ENCODE measurements at regions not wholly inside any gene's neighbourhood (a gene's known extent, or its start where the extent isn't known, plus 50 kb on each side); places are given as distances from the start of the nearest gene placed in this dataset.

GRCh38 chr7:112877691-112878460, 87.7 kb upstream of the TMEM168 start:
- DNase-seq: no peak

GRCh38 chr7:112876877-112877276, 86.7 kb upstream of the TMEM168 start:
- DNase-seq: no peak

GRCh38 chr7:112874909-112875308, 84.7 kb upstream of the TMEM168 start:
- no peak for DNase-seq

DNA sequence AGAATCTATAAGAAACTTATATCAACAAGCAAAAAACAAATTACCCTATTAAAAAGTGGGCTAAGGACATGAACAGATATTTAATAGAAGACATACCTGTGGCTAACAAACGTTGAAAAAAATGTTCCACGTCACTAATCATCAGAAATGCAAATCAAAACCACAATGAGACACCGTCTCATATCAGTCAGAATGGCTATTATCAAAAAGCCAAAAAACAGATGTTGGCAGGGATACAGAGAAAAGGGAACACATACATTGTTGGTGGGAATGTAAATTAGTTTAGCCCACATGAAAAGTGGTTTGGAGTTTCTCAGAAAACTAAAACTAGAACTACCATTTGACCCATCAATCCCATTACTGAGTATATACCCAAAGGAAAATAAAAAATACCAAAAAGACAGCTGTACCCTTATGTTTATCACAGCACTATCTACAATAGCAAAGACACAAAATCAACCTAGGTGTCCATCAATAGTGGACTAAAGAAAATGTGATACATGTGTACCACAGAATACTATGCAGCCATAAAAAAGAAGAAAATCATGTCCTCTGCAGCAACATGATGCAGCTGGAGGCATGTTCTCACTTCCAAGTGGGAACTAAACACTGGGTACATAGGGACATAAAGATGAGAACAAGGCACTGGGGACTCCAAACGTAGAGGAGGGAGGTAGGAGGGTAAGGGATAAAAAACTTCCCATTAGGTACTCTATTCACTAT, 83.8 kb upstream of the TMEM168 start:
- DNase-seq: no peak

DNA sequence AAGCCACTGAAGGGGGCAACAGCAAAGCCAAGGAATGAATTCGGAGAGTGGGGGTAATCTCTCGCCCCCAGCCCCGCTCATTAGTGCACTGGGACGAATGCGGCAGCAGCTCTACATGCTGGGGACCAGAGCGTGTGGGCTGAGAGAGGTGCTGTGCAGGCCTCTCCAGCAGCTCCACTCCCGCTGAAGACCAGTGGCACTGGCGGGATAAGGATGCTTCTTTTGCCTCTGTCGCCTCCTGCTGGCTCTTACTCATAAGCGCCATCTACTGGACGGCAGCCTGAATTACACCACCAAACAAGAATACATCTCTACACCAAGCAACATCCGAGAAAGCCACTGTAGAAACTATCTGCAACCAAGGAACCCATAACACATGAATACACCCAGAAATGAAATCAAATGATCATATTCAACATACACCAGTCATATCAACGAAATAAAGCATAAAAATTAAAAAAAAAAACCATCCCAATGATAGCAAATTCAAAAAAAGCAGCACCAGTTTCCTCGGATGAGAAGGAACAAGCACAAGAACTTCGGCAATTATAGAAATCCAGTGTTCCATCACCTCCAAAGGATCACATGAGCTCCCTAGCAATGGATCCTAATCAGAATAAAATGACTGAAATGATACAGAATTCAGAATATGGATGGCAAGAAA, 79.0 kb upstream of the TMEM168 start:
- DNase-seq: peak; percentile 15

DNA sequence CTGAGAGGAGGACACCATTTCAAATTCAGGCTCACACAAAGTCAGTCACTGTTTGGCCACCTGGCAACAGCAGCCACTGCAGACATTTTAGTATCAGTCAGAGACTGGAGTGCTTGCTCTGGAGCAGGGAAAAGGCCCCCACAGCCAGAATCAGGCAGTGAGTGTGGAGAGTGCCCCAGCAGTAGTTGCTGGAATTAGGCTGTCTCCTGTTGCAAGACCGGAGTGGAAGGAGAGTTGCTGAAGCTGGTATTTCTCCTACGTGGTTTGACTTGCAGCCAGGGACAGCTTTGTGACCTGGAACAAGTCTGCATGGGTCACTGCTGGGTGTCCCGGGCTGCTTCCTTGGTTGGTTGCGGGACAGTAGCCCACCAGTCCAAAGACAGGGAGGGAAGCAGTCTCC, 78.4 kb upstream of the TMEM168 start:
- DNase-seq: no peak

- no peak for DNase-seq
Measured at GRCh38 chr7:112866424-112866823, 76.2 kb upstream of the TMEM168 start.

DNA sequence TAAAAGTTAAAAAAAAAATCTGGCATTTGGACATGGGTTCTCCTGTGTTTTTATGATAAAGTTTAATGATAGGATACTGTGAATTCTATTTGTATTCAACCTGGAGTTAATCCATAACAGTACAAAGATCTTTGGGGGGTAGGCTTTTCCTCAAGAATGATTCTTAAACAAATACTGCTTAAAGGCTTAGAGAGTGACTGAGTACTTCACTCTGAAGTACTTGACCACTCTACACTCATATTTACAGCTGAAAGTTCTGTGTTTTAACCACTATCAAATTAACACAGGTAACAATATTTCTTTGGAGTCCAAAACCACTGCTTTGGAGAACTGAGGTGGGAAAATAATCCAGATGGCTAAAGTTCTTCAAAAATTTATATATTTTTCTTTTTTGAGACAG, 74.2 kb upstream of the TMEM168 start:
- no peak for DNase-seq

GRCh38 chr7:112858838-112859237, 68.6 kb upstream of the TMEM168 start:
- DNase-seq: no peak

GRCh38 chr7:112855227-112855626, 65.0 kb upstream of the TMEM168 start:
- DNase-seq: no peak

- no peak for DNase-seq
Measured at GRCh38 chr7:112854169-112854568, 64.0 kb upstream of the TMEM168 start.

DNA sequence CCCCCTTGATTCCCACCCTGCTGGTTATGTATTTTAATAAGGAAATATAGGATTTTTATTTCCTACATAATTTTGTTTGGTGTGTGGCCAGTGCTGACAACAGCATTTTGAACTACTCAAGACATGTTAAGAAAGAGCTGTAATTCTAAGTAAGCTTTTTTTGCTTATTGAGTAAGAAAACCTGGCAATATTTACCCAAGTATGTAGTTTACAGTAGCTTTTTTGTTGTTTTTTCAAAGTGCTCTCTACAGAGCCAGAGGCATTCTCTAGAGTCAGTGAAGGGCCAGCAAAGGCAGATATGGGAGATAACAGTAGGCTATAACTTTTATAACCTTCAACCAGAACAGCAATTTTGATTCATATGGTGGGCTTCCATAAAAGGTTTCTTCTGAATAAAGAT, 63.2 kb upstream of the TMEM168 start:
- DNase-seq: no peak

GRCh38 chr7:112843151-112843550, 53.0 kb upstream of the TMEM168 start:
- no peak for DNase-seq
